ENCODE measurements at regions not wholly inside any gene's neighbourhood (a gene's known extent, or its start where the extent isn't known, plus 50 kb on each side); places are given as distances from the start of the nearest gene placed in this dataset.
A peak's percentile ranks its signal among the peaks of the same experiment; 100 is the strongest.

GRCh38 chr3:22068619-22069018, 317.6 kb upstream of the ZNF385D start:
- no peaks in the 10 kb centered on the region for H3K4me1 ChIP-seq
- no peaks in the 10 kb centered on the region for H3K27me3 ChIP-seq
- 64% methylated on average over 2 of the region's 2 CpGs for WGBS, 2 donors
- no peaks in the 10 kb centered on the region for H3K9me3 ChIP-seq
- TF ChIP-seq CTCF (IDR thresholded peaks at IDR 0.05) (no peak), POLR2A (IDR thresholded peaks at IDR 0.05) (no peak)
- no peak for ATAC-seq
- no peak overlapping the region for H3K4me3 ChIP-seq
- intact Hi-C loops (cut with DNase I), result no loop called here
- H3K36me3 ChIP-seq (replicated peaks in 1 of 2; ENCODE audit: insufficient read depth in 1 of 2, low read depth in 2 of 2), result no peaks in the 10 kb centered on the region
- no peak for DNase-seq
- H3K27ac ChIP-seq, result no peak overlapping the region

GRCh38 chr3:22088204-22088603, 337.2 kb upstream of the ZNF385D start:
- no peak for TF ChIP-seq CTCF (IDR thresholded peaks at IDR 0.05)
- no peak for TF ChIP-seq POLR2A (IDR thresholded peaks at IDR 0.05)
- 50 to 59% methylated on average over 3 of the region's 3 CpGs for WGBS, 2 donors
- DNase-seq (no peak), ATAC-seq (no peak)
- Histone ChIP-seq H3K36me3 (replicated peaks in 1 of 2; ENCODE audit: insufficient read depth in 1 of 2, low read depth in 2 of 2) (no peaks in the 10 kb centered on the region), H3K9me3 (no peaks in the 10 kb centered on the region), H3K27me3 (no peaks in the 10 kb centered on the region), H3K4me3 (no peak overlapping the region), H3K4me1 (no peaks in the 10 kb centered on the region), H3K27ac (no peak overlapping the region)
- intact Hi-C loops (cut with DNase I), result no loop called here

GRCh38 chr3:22089284-22089683, 338.3 kb upstream of the ZNF385D start:
- 3 to 4% methylated on average over 4 of the region's 4 CpGs for WGBS, 2 donors
- ATAC-seq (peak; percentile 81), DNase-seq (peak; percentile 26 to 50 (median 41))
- Histone ChIP-seq H3K36me3 (replicated peaks in 1 of 2; ENCODE audit: insufficient read depth in 1 of 2, low read depth in 2 of 2) (no peaks in the 10 kb centered on the region), H3K27me3 (no peaks in the 10 kb centered on the region), H3K4me3 (no peak overlapping the region), H3K4me1 (no peaks in the 10 kb centered on the region), H3K9me3 (no peaks in the 10 kb centered on the region), H3K27ac (no peak overlapping the region)
- intact Hi-C loops (cut with DNase I), result no loop called here
- peak; percentile 10 to 76 (median 63) for TF ChIP-seq CTCF (IDR thresholded peaks at IDR 0.05)
- no peak for TF ChIP-seq POLR2A (IDR thresholded peaks at IDR 0.05)

GRCh38 chr3:22091329-22091728, 340.3 kb upstream of the ZNF385D start:
- H3K27ac ChIP-seq, result no peak overlapping the region
- WGBS, 2 donors, result 64 to 74% methylated on average over 2 of the region's 2 CpGs
- TF ChIP-seq POLR2A (IDR thresholded peaks at IDR 0.05) (no peak), CTCF (IDR thresholded peaks at IDR 0.05) (no peak)
- H3K27me3 ChIP-seq, result no peaks in the 10 kb centered on the region
- no peak overlapping the region for H3K4me3 ChIP-seq
- no peak for DNase-seq
- intact Hi-C loops (cut with DNase I), result no loop called here
- no peaks in the 10 kb centered on the region for H3K9me3 ChIP-seq
- no peak for ATAC-seq
- H3K36me3 ChIP-seq (replicated peaks in 1 of 2; ENCODE audit: insufficient read depth in 1 of 2, low read depth in 2 of 2), result no peaks in the 10 kb centered on the region
- no peaks in the 10 kb centered on the region for H3K4me1 ChIP-seq

GRCh38 chr3:22098021-22098420, 347.0 kb upstream of the ZNF385D start:
- WGBS, 2 donors, result 23 to 32% methylated on average over 2 of the region's 2 CpGs
- ATAC-seq (no peak), DNase-seq (no peak)
- no peak for TF ChIP-seq POLR2A (IDR thresholded peaks at IDR 0.05)
- TF ChIP-seq CTCF (IDR thresholded peaks at IDR 0.05), result no peak
- Histone ChIP-seq H3K27me3 (no peaks in the 10 kb centered on the region), H3K4me3 (no peak overlapping the region), H3K9me3 (no peaks in the 10 kb centered on the region), H3K27ac (no peak overlapping the region), H3K36me3 (replicated peaks in 1 of 2; ENCODE audit: insufficient read depth in 1 of 2, low read depth in 2 of 2) (no peaks in the 10 kb centered on the region), H3K4me1 (no peaks in the 10 kb centered on the region)
- intact Hi-C loops (cut with DNase I), result no loop called here
